ENCODE measurements at regions not wholly inside any gene's neighbourhood (a gene's known extent, or its start where the extent isn't known, plus 50 kb on each side); places are given as distances from the start of the nearest gene placed in this dataset.

DNA sequence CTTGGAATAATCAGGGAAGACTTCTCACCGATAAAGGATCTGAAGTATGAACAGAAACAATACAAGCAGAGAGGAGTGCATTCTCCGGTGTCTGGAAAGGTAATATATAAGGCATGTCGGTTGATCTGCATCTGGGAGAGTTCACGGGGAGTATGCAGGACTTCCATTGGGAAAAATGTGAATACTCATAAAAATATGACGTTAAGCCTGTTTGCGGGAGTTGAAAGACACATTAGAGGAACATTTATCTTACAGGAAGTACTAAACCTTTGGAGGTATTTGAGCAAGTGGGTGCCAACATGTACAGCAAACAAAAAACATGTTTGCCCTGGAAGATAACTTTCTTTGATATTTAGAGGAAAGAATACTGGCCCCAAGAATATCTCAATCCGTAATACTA is 286.8 kb downstream of the SLITRK6 start:
- intact Hi-C loops (cut with micrococcal nuclease; ENCODE audit: unreplicated experiment), result no loop called here
- no TSS peak for BruUV-seq (replicated peaks)
- CTCF ChIA-PET (ENCODE audit: unreplicated experiment), result no interaction called here

GRCh38 chr13:85509512-85509911 is 289.7 kb downstream of the SLITRK6 start:
- H3K4me1 ChIP-seq (ENCODE audit: insufficient read depth, low read length, poor library complexity, severe bottlenecking), result no peaks in the 10 kb centered on the region
- no TSS peak for BruUV-seq (replicated peaks)
- no peaks in the 10 kb centered on the region for H3K9me2 ChIP-seq (ENCODE audit: insufficient read depth, low read length)
- POLR2A ChIA-PET, result interaction anchor here (0.7 to 1.1 kb wide), 2 partner anchors 10 to 14 kb away, joined by 3 read pairs; no protein-coding TSS in a partner anchor
- no peaks in the 10 kb centered on the region for H3K79me2 ChIP-seq (ENCODE audit: insufficient read depth, low read depth, low read length)
- no peaks in the 10 kb centered on the region for H3K9me3 ChIP-seq (ENCODE audit: low read length)
- H4K20me1 ChIP-seq (ENCODE audit: insufficient read depth, low read length), result no peaks in the 10 kb centered on the region
- H3K4me2 ChIP-seq (ENCODE audit: low read length), result no peak overlapping the region
- intact Hi-C loops (cut with micrococcal nuclease; ENCODE audit: unreplicated experiment), result no loop called here
- H3K4me3 ChIP-seq (ENCODE audit: low read depth, low read length, poor library complexity, severe bottlenecking), result no peak overlapping the region
- CTCF ChIA-PET (ENCODE audit: unreplicated experiment), result no interaction called here
- H3K27ac ChIP-seq (ENCODE audit: low read depth, low read length, poor library complexity, severe bottlenecking), result no peak overlapping the region
- H3K36me3 ChIP-seq (ENCODE audit: insufficient read depth, low read length), result no peaks in the 10 kb centered on the region
- TF ChIP-seq, protein P1, sequence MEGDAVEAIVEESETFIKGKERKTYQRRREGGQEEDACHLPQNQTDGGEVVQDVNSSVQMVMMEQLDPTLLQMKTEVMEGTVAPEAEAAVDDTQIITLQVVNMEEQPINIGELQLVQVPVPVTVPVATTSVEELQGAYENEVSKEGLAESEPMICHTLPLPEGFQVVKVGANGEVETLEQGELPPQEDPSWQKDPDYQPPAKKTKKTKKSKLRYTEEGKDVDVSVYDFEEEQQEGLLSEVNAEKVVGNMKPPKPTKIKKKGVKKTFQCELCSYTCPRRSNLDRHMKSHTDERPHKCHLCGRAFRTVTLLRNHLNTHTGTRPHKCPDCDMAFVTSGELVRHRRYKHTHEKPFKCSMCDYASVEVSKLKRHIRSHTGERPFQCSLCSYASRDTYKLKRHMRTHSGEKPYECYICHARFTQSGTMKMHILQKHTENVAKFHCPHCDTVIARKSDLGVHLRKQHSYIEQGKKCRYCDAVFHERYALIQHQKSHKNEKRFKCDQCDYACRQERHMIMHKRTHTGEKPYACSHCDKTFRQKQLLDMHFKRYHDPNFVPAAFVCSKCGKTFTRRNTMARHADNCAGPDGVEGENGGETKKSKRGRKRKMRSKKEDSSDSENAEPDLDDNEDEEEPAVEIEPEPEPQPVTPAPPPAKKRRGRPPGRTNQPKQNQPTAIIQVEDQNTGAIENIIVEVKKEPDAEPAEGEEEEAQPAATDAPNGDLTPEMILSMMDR (conservative IDR thresholded peaks at IDR 0.05; ENCODE audit: low read length), result no peak
- no peak for TF ChIP-seq EZH2phosphoT487 (IDR thresholded peaks at IDR 0.05; ENCODE audit: borderline replicate concordance, low read depth, low read length)
- H2AFZ ChIP-seq (ENCODE audit: low read length), result no peak overlapping the region
- DNase-seq (ENCODE audit: low spot score), result no peak

More for the DNA sequence above, 286.8 kb downstream of the SLITRK6 start:
- Histone ChIP-seq H3K4me3 (ENCODE audit: low read depth, low read length, poor library complexity, severe bottlenecking) (no peak overlapping the region), H3K4me2 (ENCODE audit: low read length) (no peak overlapping the region), H3K9me3 (ENCODE audit: low read length) (0 out of 2 replicates have a peak, but pooled peaks cover 5% of the 10 kb centered on the region), H3K79me2 (ENCODE audit: insufficient read depth, low read depth, low read length) (no peaks in the 10 kb centered on the region), H4K20me1 (ENCODE audit: insufficient read depth, low read length) (no peaks in the 10 kb centered on the region), H3K9me2 (ENCODE audit: insufficient read depth, low read length) (no peaks in the 10 kb centered on the region), H2AFZ (ENCODE audit: low read length) (no peak overlapping the region), H3K27ac (ENCODE audit: low read depth, low read length, poor library complexity, severe bottlenecking) (no peak overlapping the region), H3K4me1 (ENCODE audit: insufficient read depth, low read length, poor library complexity, severe bottlenecking) (no peaks in the 10 kb centered on the region), H3K36me3 (ENCODE audit: insufficient read depth, low read length) (no peaks in the 10 kb centered on the region)
- POLR2A ChIA-PET, result interaction anchor here (0.6 to 1.0 kb wide), 3 partner anchors 8 to 11 kb away, joined by 3 to 4 read pairs (median 3); no protein-coding TSS in a partner anchor
- no peak for DNase-seq (ENCODE audit: low spot score)
- no peak for TF ChIP-seq EZH2phosphoT487 (IDR thresholded peaks at IDR 0.05; ENCODE audit: borderline replicate concordance, low read depth, low read length)
- TF ChIP-seq, protein P1 (conservative IDR thresholded peaks at IDR 0.05; ENCODE audit: low read length), result no peak

- H3K79me2 ChIP-seq (ENCODE audit: insufficient read depth, low read depth, low read length), result no peaks in the 10 kb centered on the region
- H3K36me3 ChIP-seq (ENCODE audit: insufficient read depth, low read length), result no peaks in the 10 kb centered on the region
- no peak overlapping the region for H3K27ac ChIP-seq (ENCODE audit: low read depth, low read length, poor library complexity, severe bottlenecking)
- H3K9me2 ChIP-seq (ENCODE audit: insufficient read depth, low read length), result no peaks in the 10 kb centered on the region
- no peak overlapping the region for H2AFZ ChIP-seq (ENCODE audit: low read length)
- H4K20me1 ChIP-seq (ENCODE audit: insufficient read depth, low read length), result no peaks in the 10 kb centered on the region
- ChIA-PET CTCF (ENCODE audit: unreplicated experiment) (no interaction called here), POLR2A (interaction anchor here (0.7 to 1.1 kb wide), 4 partner anchors 11 to 554 kb away, joined by 3 read pairs; no protein-coding TSS in a partner anchor)
- H3K4me2 ChIP-seq (ENCODE audit: low read length), result no peak overlapping the region
- intact Hi-C loops (cut with micrococcal nuclease; ENCODE audit: unreplicated experiment), result no loop called here
- no TSS peak for BruUV-seq (replicated peaks)
- no peaks in the 10 kb centered on the region for H3K9me3 ChIP-seq (ENCODE audit: low read length)
- DNase-seq (ENCODE audit: low spot score), result no peak
- no peaks in the 10 kb centered on the region for H3K4me1 ChIP-seq (ENCODE audit: insufficient read depth, low read length, poor library complexity, severe bottlenecking)
- no peak overlapping the region for H3K4me3 ChIP-seq (ENCODE audit: low read depth, low read length, poor library complexity, severe bottlenecking)
- no peak for TF ChIP-seq EZH2phosphoT487 (IDR thresholded peaks at IDR 0.05; ENCODE audit: borderline replicate concordance, low read depth, low read length)
- TF ChIP-seq, protein P1 (conservative IDR thresholded peaks at IDR 0.05; ENCODE audit: low read length), result no peak
Measured at GRCh38 chr13:85508683-85509329, 290.4 kb downstream of the SLITRK6 start.
